H9 (cell line): ENCODE measurements at regions not wholly inside any gene's neighbourhood (a gene's known extent, or its start where the extent isn't known, plus 50 kb on each side); places are given as distances from the start of the nearest gene placed in this dataset.

Source experiments
- DNase-seq: peaks from one replicate; pipeline ENCODE4 v3.0.0-alpha.2; 2017
- H2AFZ ChIP-seq: one replicate; pipeline ENCODE4 v1.6.1; 2013; ENCODE audit warnings: mild to moderate bottlenecking, low read length, control low read depth, moderate library complexity
- H2AK5ac ChIP-seq: 2 replicates; pipeline ENCODE4 v1.6.1; 2013; ENCODE audit warnings: low read length, control low read depth, mixed read lengths; ENCODE audit not compliant: insufficient read length
- H2BK120ac ChIP-seq: one replicate; pipeline ENCODE4 v1.6.1; 2013; ENCODE audit warnings: low read depth, mild to moderate bottlenecking, low read length, control low read depth, inconsistent platforms; ENCODE audit not compliant: poor library complexity, severe bottlenecking
- H2BK12ac ChIP-seq: 2 replicates; pipeline ENCODE4 v1.6.1; 2013; ENCODE audit warnings: low read length, control low read depth, mixed read lengths, low read depth; ENCODE audit not compliant: insufficient read length
- H2BK15ac ChIP-seq: 2 replicates; pipeline ENCODE4 v1.6.1; 2013; ENCODE audit warnings: low read depth, low read length, control low read depth
- H2BK20ac ChIP-seq: one replicate; pipeline ENCODE4 v1.6.1; 2013; ENCODE audit warnings: low read depth, mild to moderate bottlenecking, low read length, control low read depth, inconsistent platforms; ENCODE audit not compliant: poor library complexity, severe bottlenecking
- H2BK5ac ChIP-seq: 2 replicates; pipeline ENCODE4 v1.6.1; 2013; ENCODE audit warnings: low read length, control low read depth, mixed read lengths; ENCODE audit not compliant: insufficient read length
- H3K14ac ChIP-seq: 2 replicates; pipeline ENCODE4 v1.6.1; 2013; ENCODE audit warnings: low read length, control low read depth; ENCODE audit not compliant: insufficient read depth
- H3K18ac ChIP-seq: 2 replicates; pipeline ENCODE4 v1.6.1; 2013; ENCODE audit warnings: low read depth, mild to moderate bottlenecking, mixed read lengths, low read length, control low read depth; ENCODE audit not compliant: insufficient read length
- H3K23ac ChIP-seq: 2 replicates; pipeline ENCODE4 v1.6.1; 2013; ENCODE audit warnings: low read length, control low read depth, mixed read lengths, low read depth; ENCODE audit not compliant: insufficient read length
- H3K23me2 ChIP-seq: 2 replicates; pipeline ENCODE4 v1.6.1; 2013; ENCODE audit warnings: low read depth, mild to moderate bottlenecking, mixed read lengths, low read length, control low read depth; ENCODE audit not compliant: insufficient read length, poor library complexity, severe bottlenecking
- H3K27ac ChIP-seq: 2 replicates; pipeline ENCODE4 v1.5.1; 2013; ENCODE audit warnings: low read length, control low read depth, mixed read lengths, low read depth; ENCODE audit not compliant: insufficient read length
- H3K27me3 ChIP-seq: 2 replicates; pipeline ENCODE4 v1.6.1; 2013; ENCODE audit warnings: low read length, control low read depth, inconsistent platforms; ENCODE audit not compliant: insufficient read depth
- H3K4ac ChIP-seq: 2 replicates; pipeline ENCODE4 v1.6.1; 2013; ENCODE audit warnings: low read depth, mild to moderate bottlenecking, control low read depth, inconsistent platforms, low read length, moderate library complexity
- H3K4me1 ChIP-seq: 2 replicates; pipeline ENCODE4 v1.6.1; 2013; ENCODE audit warnings: low read length, control low read depth, inconsistent platforms; ENCODE audit not compliant: insufficient read depth
- H3K4me2 ChIP-seq: 2 replicates; pipeline ENCODE4 v1.6.1; 2013; ENCODE audit warnings: low read length, control low read depth, mixed read lengths; ENCODE audit not compliant: insufficient read length, insufficient read depth
- H3K56ac ChIP-seq: 2 replicates; pipeline ENCODE4 v1.6.1; 2013; ENCODE audit warnings: low read depth, mild to moderate bottlenecking, mixed read lengths, low read length, control low read depth; ENCODE audit not compliant: insufficient read length
- H3K79me1 ChIP-seq: 2 replicates; pipeline ENCODE4 v1.6.1; 2013; ENCODE audit warnings: low read depth, mild to moderate bottlenecking, moderate library complexity, low read length, control low read depth, inconsistent platforms; ENCODE audit not compliant: insufficient read depth, poor library complexity, severe bottlenecking
- H3K79me2 ChIP-seq: 2 replicates; pipeline ENCODE4 v1.6.1; 2013; ENCODE audit warnings: low read length, control low read depth, inconsistent platforms; ENCODE audit not compliant: insufficient read depth
- H3K9ac ChIP-seq: 2 replicates; pipeline ENCODE4 v1.6.1; 2013; ENCODE audit warnings: low read length, control low read depth, mixed read lengths; ENCODE audit not compliant: insufficient read length; ENCODE audit errors: extremely low read depth
- H3K9me3 ChIP-seq: one replicate; pipeline ENCODE4 v1.6.1; 2013; ENCODE audit warnings: low read depth, low read length, inconsistent platforms; ENCODE audit not compliant: control insufficient read depth
- H3T11ph ChIP-seq: one replicate; pipeline ENCODE4 v1.6.1; 2013; ENCODE audit warnings: mild to moderate bottlenecking, low read length, control low read depth, inconsistent platforms
- H4K20me1 ChIP-seq: one replicate; pipeline ENCODE4 v1.6.1; 2013; ENCODE audit not compliant: control insufficient read depth, insufficient read length, insufficient read depth
- H4K5ac ChIP-seq: 2 replicates; pipeline ENCODE4 v1.6.1; 2013; ENCODE audit warnings: low read depth, mild to moderate bottlenecking, mixed read lengths, low read length, control low read depth; ENCODE audit not compliant: insufficient read length
- H4K8ac ChIP-seq: replicated peaks from 2 replicates; pipeline ENCODE4 v1.6.1; 2013; ENCODE audit warnings: low read length, control low read depth, mixed read lengths, low read depth; ENCODE audit not compliant: insufficient read length
- H4K91ac ChIP-seq: 2 replicates; pipeline ENCODE4 v1.6.1; 2013; ENCODE audit warnings: low read depth, mild to moderate bottlenecking, moderate library complexity, mixed read lengths, low read length, control low read depth; ENCODE audit not compliant: insufficient read length
- H3K27ac Mint-ChIP-seq, 3 experiments: 2 replicates in 2 of 3; 3 replicates in 1 of 3; pipeline ENCODE4 v1.8.0; 2020 to 2021; ENCODE audit warnings: mixed read lengths in 3 of 3, mild to moderate bottlenecking in 1 of 3, moderate library complexity in 1 of 3
- H3K27me3 Mint-ChIP-seq: 2 replicates; pipeline ENCODE4 v1.8.0; 2021; ENCODE audit warnings: low read depth, mild to moderate bottlenecking, moderate library complexity, mixed read lengths
- H3K36me3 Mint-ChIP-seq, 3 experiments: 2 replicates in 2 of 3; 3 replicates in 1 of 3; pipeline ENCODE4 v1.8.0; 2020 to 2021; ENCODE audit warnings: low read depth in 3 of 3, mixed read lengths in 3 of 3; ENCODE audit not compliant: insufficient read depth in 1 of 3
- H3K4me1 Mint-ChIP-seq, 2 experiments: 2 replicates each; pipeline ENCODE4 v1.8.0; 2020; ENCODE audit warnings: mixed read lengths in 2 of 2
- H3K4me3 Mint-ChIP-seq, 2 experiments: 2 replicates in 1 of 2; 3 replicates in 1 of 2; pipeline ENCODE4 v1.8.0; 2020 to 2021; ENCODE audit warnings: mild to moderate bottlenecking in 2 of 2, mixed read lengths in 2 of 2, moderate library complexity in 1 of 2
- H3K9me3 Mint-ChIP-seq, 2 experiments: 2 replicates in 1 of 2; 3 replicates in 1 of 2; pipeline ENCODE4 v1.8.0; 2020; ENCODE audit warnings: mild to moderate bottlenecking in 2 of 2, mixed read lengths in 2 of 2, moderate library complexity in 1 of 2
- WGBS: extraction: QIAGEN DNeasy Blood & Tissue Kit; methylation state at CpG from one replicate; pipeline ENCODE4 v1.1.7; 2013; ENCODE audit warnings: missing lambda C conversion rate, low lambda C conversion rate, mixed read lengths; ENCODE audit not compliant: insufficient read length; ENCODE audit errors: extremely low coverage; 5-methylcytosine and 5-hydroxymethylcytosine counted together
- TF ChIP-seq, protein P1 (sequence below): fragments of 200-600 bp; sonication (generic); conservative IDR thresholded peaks from 3 replicates; pipeline ENCODE4 v1.8.0; 2021; ENCODE audit warnings: antibody characterized with exemption, mild to moderate bottlenecking

DNA sequence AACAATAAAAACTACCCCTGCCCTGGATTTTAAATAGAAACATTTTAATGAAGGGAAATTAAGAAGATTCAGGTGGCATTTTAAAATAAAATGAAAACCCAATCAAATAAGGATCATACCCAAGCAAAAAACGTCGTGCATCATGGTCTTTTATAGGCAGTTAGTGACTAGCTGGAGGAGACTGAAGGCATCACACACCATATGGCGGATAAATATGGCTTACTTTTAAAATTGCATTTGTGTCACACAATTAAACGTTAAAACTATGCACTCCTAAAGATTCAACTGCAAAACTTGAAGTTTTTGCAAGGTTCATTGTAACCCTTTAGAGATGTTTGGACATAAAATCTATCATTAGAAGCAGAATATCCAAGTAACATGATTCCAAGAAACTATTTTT is 200.1 kb upstream of the NRG3 start:
- peaks cover 10 to 12% of the 10 kb centered on the region in 2 experiments for H3K4me1 Mint-ChIP-seq
- Histone ChIP-seq H2BK5ac (no peak overlapping the region), H4K8ac (no peak overlapping the region), H3K79me2 (no peaks in the 10 kb centered on the region), H3K79me1 (no peaks in the 10 kb centered on the region), H3K23ac (no peak overlapping the region), H3K9me3 (peaks cover 1% of the 10 kb centered on the region), H4K20me1 (no peaks in the 10 kb centered on the region), H3K4ac (no peak overlapping the region), H2BK12ac (no peak overlapping the region), H3K4me2 (no peak overlapping the region), H3K4me1 (no peaks in the 10 kb centered on the region), H3K27me3 (no peaks in the 10 kb centered on the region), H3T11ph (no peak overlapping the region), H3K14ac (no peak overlapping the region), H2BK120ac (no peak overlapping the region), H3K18ac (no peak overlapping the region), H3K27ac (no peak overlapping the region), H2BK20ac (no peak overlapping the region), H4K91ac (no peak overlapping the region), H3K56ac (no peak overlapping the region), H3K23me2 (no peaks in the 10 kb centered on the region), H2BK15ac (no peak overlapping the region), H4K5ac (no peak overlapping the region), H2AK5ac (no peak overlapping the region), H3K9ac (no peak overlapping the region), H2AFZ (no peak overlapping the region)
- H3K4me3 Mint-ChIP-seq: no peak overlapping the region
- TF ChIP-seq, protein P1, sequence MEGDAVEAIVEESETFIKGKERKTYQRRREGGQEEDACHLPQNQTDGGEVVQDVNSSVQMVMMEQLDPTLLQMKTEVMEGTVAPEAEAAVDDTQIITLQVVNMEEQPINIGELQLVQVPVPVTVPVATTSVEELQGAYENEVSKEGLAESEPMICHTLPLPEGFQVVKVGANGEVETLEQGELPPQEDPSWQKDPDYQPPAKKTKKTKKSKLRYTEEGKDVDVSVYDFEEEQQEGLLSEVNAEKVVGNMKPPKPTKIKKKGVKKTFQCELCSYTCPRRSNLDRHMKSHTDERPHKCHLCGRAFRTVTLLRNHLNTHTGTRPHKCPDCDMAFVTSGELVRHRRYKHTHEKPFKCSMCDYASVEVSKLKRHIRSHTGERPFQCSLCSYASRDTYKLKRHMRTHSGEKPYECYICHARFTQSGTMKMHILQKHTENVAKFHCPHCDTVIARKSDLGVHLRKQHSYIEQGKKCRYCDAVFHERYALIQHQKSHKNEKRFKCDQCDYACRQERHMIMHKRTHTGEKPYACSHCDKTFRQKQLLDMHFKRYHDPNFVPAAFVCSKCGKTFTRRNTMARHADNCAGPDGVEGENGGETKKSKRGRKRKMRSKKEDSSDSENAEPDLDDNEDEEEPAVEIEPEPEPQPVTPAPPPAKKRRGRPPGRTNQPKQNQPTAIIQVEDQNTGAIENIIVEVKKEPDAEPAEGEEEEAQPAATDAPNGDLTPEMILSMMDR: no peak
- 0 out of 7 replicates have a peak, but pooled peaks cover 0 to 3% (median 0%) of the 10 kb centered on the region in 3 experiments for H3K36me3 Mint-ChIP-seq
- peaks cover 0 to 4% of the 10 kb centered on the region in 2 experiments; a peak in 1 of 5 replicates for H3K9me3 Mint-ChIP-seq
- H3K27ac Mint-ChIP-seq: no peak overlapping the region
- no peak for DNase-seq
- no peaks in the 10 kb centered on the region for H3K27me3 Mint-ChIP-seq
- no CpG with 5 or more reads among the region's 4 CpGs for WGBS
